ENCODE measurements at regions not wholly inside any gene's neighbourhood (a gene's known extent, or its start where the extent isn't known, plus 50 kb on each side); places are given as distances from the start of the nearest gene placed in this dataset.

DNA sequence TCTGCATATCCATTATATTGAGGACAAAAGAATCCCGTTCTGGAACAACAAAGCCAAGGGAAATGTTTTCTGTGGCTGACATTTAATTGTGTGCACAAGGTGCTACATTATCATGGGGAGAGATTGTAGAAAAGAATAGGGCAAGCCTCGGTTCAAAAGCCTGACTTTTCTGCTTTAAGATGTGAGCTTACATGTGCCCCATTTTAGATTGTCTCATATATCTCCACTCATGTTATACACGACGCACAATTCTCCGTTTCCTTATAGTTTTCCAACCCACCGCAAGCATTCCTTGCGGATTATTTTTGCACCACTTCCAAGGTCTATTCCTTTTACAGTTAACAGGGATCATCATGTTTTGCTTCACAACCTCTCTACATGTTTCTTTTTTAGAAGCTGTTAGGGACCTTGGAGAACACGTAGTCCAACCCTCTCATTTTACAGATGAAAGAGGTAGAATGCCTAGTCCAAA, 99.6 kb upstream of the MAML3 start:
- TF ChIP-seq, protein P1, sequence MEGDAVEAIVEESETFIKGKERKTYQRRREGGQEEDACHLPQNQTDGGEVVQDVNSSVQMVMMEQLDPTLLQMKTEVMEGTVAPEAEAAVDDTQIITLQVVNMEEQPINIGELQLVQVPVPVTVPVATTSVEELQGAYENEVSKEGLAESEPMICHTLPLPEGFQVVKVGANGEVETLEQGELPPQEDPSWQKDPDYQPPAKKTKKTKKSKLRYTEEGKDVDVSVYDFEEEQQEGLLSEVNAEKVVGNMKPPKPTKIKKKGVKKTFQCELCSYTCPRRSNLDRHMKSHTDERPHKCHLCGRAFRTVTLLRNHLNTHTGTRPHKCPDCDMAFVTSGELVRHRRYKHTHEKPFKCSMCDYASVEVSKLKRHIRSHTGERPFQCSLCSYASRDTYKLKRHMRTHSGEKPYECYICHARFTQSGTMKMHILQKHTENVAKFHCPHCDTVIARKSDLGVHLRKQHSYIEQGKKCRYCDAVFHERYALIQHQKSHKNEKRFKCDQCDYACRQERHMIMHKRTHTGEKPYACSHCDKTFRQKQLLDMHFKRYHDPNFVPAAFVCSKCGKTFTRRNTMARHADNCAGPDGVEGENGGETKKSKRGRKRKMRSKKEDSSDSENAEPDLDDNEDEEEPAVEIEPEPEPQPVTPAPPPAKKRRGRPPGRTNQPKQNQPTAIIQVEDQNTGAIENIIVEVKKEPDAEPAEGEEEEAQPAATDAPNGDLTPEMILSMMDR (conservative IDR thresholded peaks at IDR 0.05): peak; percentile 19
- no peaks in the 10 kb centered on the region for H3K9me3 Mint-ChIP-seq
- H3K4me3 Mint-ChIP-seq: peak overlapping the region; percentile 50
- H3K27ac Mint-ChIP-seq (ENCODE audit: unreplicated experiment): peak overlapping the region; percentile 75
- H3K4me1 Mint-ChIP-seq: peaks cover 61% of the 10 kb centered on the region
- DNase-seq (ENCODE audit: low read depth, low spot score): no peak
- H3K27me3 Mint-ChIP-seq (ENCODE audit: low read depth): no peaks in the 10 kb centered on the region
- no peaks in the 10 kb centered on the region for H3K36me3 Mint-ChIP-seq (ENCODE audit: low read depth)

GRCh38 chr4:140252742-140253555, 99.0 kb upstream of the MAML3 start:
- Mint-ChIP-seq H3K4me1 (peaks cover 67% of the 10 kb centered on the region), H3K9me3 (no peaks in the 10 kb centered on the region), H3K4me3 (peak overlapping the region; percentile 50), H3K36me3 (ENCODE audit: low read depth) (no peaks in the 10 kb centered on the region), H3K27ac (ENCODE audit: unreplicated experiment) (peak overlapping the region; percentile 75), H3K27me3 (ENCODE audit: low read depth) (no peaks in the 10 kb centered on the region)
- DNase-seq (ENCODE audit: low read depth, low spot score): peak; percentile 87
- TF ChIP-seq, protein P1 (conservative IDR thresholded peaks at IDR 0.05): peak; percentile 99

DNA sequence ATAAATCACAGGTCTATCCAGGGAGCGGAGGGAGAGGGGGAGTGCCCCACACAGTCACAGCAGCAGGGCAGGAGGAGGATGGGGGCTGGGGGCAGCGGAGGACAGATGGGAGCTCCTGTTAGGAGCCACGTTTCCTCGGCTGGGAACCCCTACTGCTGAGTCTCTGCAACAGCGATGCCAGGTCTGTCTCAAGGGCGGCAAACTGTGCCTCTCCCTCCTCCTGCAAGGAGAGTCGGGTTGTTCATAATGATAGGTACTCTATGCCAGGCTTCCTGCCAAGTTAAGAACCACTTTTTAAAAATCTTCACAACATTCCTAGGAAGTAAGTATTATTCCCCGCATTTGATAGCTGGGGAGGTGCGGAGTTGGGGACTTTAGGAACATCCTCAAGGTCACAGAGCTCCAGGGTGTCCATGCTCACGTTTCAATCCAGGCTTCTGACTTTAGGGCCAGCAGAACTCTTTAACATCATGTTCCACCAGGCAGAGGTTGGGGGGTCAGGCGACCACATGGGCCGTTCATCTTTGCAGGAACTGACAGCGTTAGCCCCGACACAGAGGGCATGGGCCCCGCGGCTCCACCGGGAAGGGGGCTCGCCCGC, 98.3 kb upstream of the MAML3 start:
- TF ChIP-seq, protein P1 (conservative IDR thresholded peaks at IDR 0.05): no peak
- peak overlapping the region; percentile 82 for H3K4me3 Mint-ChIP-seq
- peak; percentile 17 for DNase-seq (ENCODE audit: low read depth, low spot score)
- no peaks in the 10 kb centered on the region for H3K9me3 Mint-ChIP-seq
- H3K36me3 Mint-ChIP-seq (ENCODE audit: low read depth): no peaks in the 10 kb centered on the region
- H3K27me3 Mint-ChIP-seq (ENCODE audit: low read depth): no peaks in the 10 kb centered on the region
- peaks cover 67% of the 10 kb centered on the region for H3K4me1 Mint-ChIP-seq
- peak overlapping the region; percentile 90 for H3K27ac Mint-ChIP-seq (ENCODE audit: unreplicated experiment)

DNA sequence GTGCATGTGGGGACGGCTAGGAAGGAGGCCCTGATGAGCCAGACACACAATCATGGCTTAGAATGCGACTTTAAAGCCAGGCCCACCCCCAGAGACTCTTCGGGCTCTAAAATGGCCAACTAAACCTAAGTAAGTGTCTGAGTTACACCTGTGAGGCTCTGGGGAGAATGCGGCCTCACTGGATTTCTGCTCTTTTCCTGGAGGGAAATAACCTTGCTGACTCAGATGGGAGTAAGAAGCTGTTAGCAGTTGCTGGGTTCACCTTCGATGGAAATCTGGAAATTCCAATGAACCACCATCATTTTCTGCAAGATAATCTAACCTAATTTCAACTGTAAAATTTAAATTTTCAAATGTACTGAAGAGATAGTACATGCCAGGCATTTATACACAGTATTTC, 97.6 kb upstream of the MAML3 start:
- H3K27me3 Mint-ChIP-seq (ENCODE audit: low read depth): no peaks in the 10 kb centered on the region
- TF ChIP-seq, protein P1 (conservative IDR thresholded peaks at IDR 0.05): no peak
- no peaks in the 10 kb centered on the region for H3K9me3 Mint-ChIP-seq
- DNase-seq (ENCODE audit: low read depth, low spot score): no peak
- no peak overlapping the region for H3K27ac Mint-ChIP-seq (ENCODE audit: unreplicated experiment)
- H3K4me3 Mint-ChIP-seq: peak overlapping the region; percentile 82
- H3K36me3 Mint-ChIP-seq (ENCODE audit: low read depth): no peaks in the 10 kb centered on the region
- peaks cover 65% of the 10 kb centered on the region for H3K4me1 Mint-ChIP-seq

- H3K4me3 Mint-ChIP-seq: no peak overlapping the region
- H3K4me1 Mint-ChIP-seq: peaks cover 65% of the 10 kb centered on the region
- DNase-seq (ENCODE audit: low read depth, low spot score): no peak
- TF ChIP-seq, protein P1 (conservative IDR thresholded peaks at IDR 0.05): no peak
- no peak overlapping the region for H3K27ac Mint-ChIP-seq (ENCODE audit: unreplicated experiment)
- H3K27me3 Mint-ChIP-seq (ENCODE audit: low read depth): no peaks in the 10 kb centered on the region
- H3K36me3 Mint-ChIP-seq (ENCODE audit: low read depth): no peaks in the 10 kb centered on the region
- H3K9me3 Mint-ChIP-seq: no peaks in the 10 kb centered on the region
These were observed 97.1 kb upstream of the MAML3 start for GRCh38 chr4:140250989-140251552.

All from neural crest cell (in vitro differentiated cells).